ENCODE measurements at regions not wholly inside any gene's neighbourhood (a gene's known extent, or its start where the extent isn't known, plus 50 kb on each side); places are given as distances from the start of the nearest gene placed in this dataset.

- Histone ChIP-seq H3K9ac (ENCODE audit: low read depth, low read length, poor library complexity, severe bottlenecking) (no peak overlapping the region), H3K4me2 (ENCODE audit: low read depth, low read length, poor library complexity, severe bottlenecking) (no peak overlapping the region), H2AFZ (ENCODE audit: low read length) (no peak overlapping the region), H3K9me3 (ENCODE audit: insufficient read depth, low read depth, low read length) (no peaks in the 10 kb centered on the region), H3F3A (ENCODE audit: low read depth) (no peaks in the 10 kb centered on the region), H3K4me1 (ENCODE audit: insufficient read depth, low read length, poor library complexity, severe bottlenecking) (no peaks in the 10 kb centered on the region), H3K79me2 (ENCODE audit: insufficient read depth, low read length) (no peaks in the 10 kb centered on the region), H3K9me2 (replicated peaks; ENCODE audit: low read depth, low read length) (no peaks in the 10 kb centered on the region), H3K36me3 (ENCODE audit: insufficient read depth, low read length) (no peaks in the 10 kb centered on the region), H4K20me1 (ENCODE audit: insufficient read depth, low read length, poor library complexity, severe bottlenecking) (no peaks in the 10 kb centered on the region), H3K4me3 (ENCODE audit: low read length, poor library complexity, severe bottlenecking) (no peak overlapping the region), H3K27me3 (ENCODE audit: insufficient read depth, low read length, poor library complexity, severe bottlenecking) (no peaks in the 10 kb centered on the region)
- TF ChIP-seq, protein P1, sequence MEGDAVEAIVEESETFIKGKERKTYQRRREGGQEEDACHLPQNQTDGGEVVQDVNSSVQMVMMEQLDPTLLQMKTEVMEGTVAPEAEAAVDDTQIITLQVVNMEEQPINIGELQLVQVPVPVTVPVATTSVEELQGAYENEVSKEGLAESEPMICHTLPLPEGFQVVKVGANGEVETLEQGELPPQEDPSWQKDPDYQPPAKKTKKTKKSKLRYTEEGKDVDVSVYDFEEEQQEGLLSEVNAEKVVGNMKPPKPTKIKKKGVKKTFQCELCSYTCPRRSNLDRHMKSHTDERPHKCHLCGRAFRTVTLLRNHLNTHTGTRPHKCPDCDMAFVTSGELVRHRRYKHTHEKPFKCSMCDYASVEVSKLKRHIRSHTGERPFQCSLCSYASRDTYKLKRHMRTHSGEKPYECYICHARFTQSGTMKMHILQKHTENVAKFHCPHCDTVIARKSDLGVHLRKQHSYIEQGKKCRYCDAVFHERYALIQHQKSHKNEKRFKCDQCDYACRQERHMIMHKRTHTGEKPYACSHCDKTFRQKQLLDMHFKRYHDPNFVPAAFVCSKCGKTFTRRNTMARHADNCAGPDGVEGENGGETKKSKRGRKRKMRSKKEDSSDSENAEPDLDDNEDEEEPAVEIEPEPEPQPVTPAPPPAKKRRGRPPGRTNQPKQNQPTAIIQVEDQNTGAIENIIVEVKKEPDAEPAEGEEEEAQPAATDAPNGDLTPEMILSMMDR (conservative IDR thresholded peaks at IDR 0.05; ENCODE audit: low read length) = no peak
- TF ChIP-seq EZH2phosphoT487 (IDR thresholded peaks at IDR 0.05; ENCODE audit: borderline replicate concordance) = no peak
Measured at GRCh38 chr11:127118811-127119210, 118.2 kb upstream of the KIRREL3 start.

DNA sequence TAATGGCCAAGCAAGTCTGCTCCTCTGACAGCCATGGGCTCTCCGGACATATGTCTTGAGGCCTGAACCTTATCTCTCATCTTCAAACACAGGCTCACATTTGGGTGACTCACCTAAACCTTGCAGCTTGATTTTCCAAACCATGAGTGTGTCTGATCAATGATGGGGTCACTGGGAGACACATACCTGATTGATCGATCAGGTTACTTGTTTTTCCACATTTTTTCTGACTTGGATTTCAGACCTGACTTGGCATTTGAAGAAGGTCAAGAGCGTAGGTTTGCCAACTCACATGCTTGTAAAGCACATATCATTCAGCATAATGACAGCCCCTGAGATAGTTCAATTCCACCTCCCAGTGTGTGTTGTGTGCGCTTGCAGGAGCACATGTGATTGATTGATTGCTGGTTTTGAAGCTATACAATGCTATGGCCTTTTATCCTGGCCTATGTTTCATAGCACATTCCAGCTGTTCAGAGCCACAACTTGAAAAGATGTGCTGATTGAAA is 116.7 kb upstream of the KIRREL3 start:
- H3K27me3 ChIP-seq (ENCODE audit: insufficient read depth, low read length, poor library complexity, severe bottlenecking) = no peaks in the 10 kb centered on the region

GRCh38 chr11:127115844-127116243 is 115.3 kb upstream of the KIRREL3 start:
- no peak overlapping the region for H3K9ac ChIP-seq (ENCODE audit: low read depth, low read length, poor library complexity, severe bottlenecking)
- H3K36me3 ChIP-seq (ENCODE audit: insufficient read depth, low read length) = no peaks in the 10 kb centered on the region
- no peak overlapping the region for H3K4me3 ChIP-seq (ENCODE audit: low read length, poor library complexity, severe bottlenecking)
- no peak overlapping the region for H3K4me2 ChIP-seq (ENCODE audit: low read depth, low read length, poor library complexity, severe bottlenecking)
- no peaks in the 10 kb centered on the region for H3F3A ChIP-seq (ENCODE audit: low read depth)
- no peaks in the 10 kb centered on the region for H3K9me2 ChIP-seq (replicated peaks; ENCODE audit: low read depth, low read length)
- H2AFZ ChIP-seq (ENCODE audit: low read length) = no peak overlapping the region
- no peaks in the 10 kb centered on the region for H3K79me2 ChIP-seq (ENCODE audit: insufficient read depth, low read length)
- no peaks in the 10 kb centered on the region for H3K27me3 ChIP-seq (ENCODE audit: insufficient read depth, low read length, poor library complexity, severe bottlenecking)
- no peaks in the 10 kb centered on the region for H3K9me3 ChIP-seq (ENCODE audit: insufficient read depth, low read depth, low read length)
- TF ChIP-seq EZH2phosphoT487 (IDR thresholded peaks at IDR 0.05; ENCODE audit: borderline replicate concordance) = no peak
- TF ChIP-seq, protein P1 (conservative IDR thresholded peaks at IDR 0.05; ENCODE audit: low read length) = no peak
- H3K4me1 ChIP-seq (ENCODE audit: insufficient read depth, low read length, poor library complexity, severe bottlenecking) = no peaks in the 10 kb centered on the region
- no peaks in the 10 kb centered on the region for H4K20me1 ChIP-seq (ENCODE audit: insufficient read depth, low read length, poor library complexity, severe bottlenecking)

More for the DNA sequence above, 116.7 kb upstream of the KIRREL3 start:
- TF ChIP-seq, protein P1 (conservative IDR thresholded peaks at IDR 0.05; ENCODE audit: low read length) = no peak
- TF ChIP-seq EZH2phosphoT487 (IDR thresholded peaks at IDR 0.05; ENCODE audit: borderline replicate concordance) = no peak
- Histone ChIP-seq H3K9ac (ENCODE audit: low read depth, low read length, poor library complexity, severe bottlenecking) (no peak overlapping the region), H3K4me3 (ENCODE audit: low read length, poor library complexity, severe bottlenecking) (no peak overlapping the region), H3K9me3 (ENCODE audit: insufficient read depth, low read depth, low read length) (no peaks in the 10 kb centered on the region), H3K4me1 (ENCODE audit: insufficient read depth, low read length, poor library complexity, severe bottlenecking) (no peaks in the 10 kb centered on the region), H3F3A (ENCODE audit: low read depth) (no peaks in the 10 kb centered on the region), H2AFZ (ENCODE audit: low read length) (no peak overlapping the region), H3K4me2 (ENCODE audit: low read depth, low read length, poor library complexity, severe bottlenecking) (no peak overlapping the region), H4K20me1 (ENCODE audit: insufficient read depth, low read length, poor library complexity, severe bottlenecking) (no peaks in the 10 kb centered on the region), H3K36me3 (ENCODE audit: insufficient read depth, low read length) (no peaks in the 10 kb centered on the region), H3K79me2 (ENCODE audit: insufficient read depth, low read length) (no peaks in the 10 kb centered on the region), H3K9me2 (replicated peaks; ENCODE audit: low read depth, low read length) (no peaks in the 10 kb centered on the region)
